Liver (tissue), 3 donors: ENCODE measurements at regions not wholly inside any gene's neighbourhood (a gene's known extent, or its start where the extent isn't known, plus 50 kb on each side); places are given as distances from the start of the nearest gene placed in this dataset.

Experiments
- EGR1 ChIP-seq, 2 donors: IDR thresholded peaks; 2 replicates each; pipeline ENCODE4 v1.6.1; 2016 to 2018; ENCODE audit warnings: antibody characterized with exemption in 2 of 2, low read depth in 2 of 2
- GABPA ChIP-seq, 2 donors: IDR thresholded peaks in 1 of 2; conservative IDR thresholded peaks in 1 of 2; 2 replicates each; pipeline ENCODE4 v1.6.1; 2016; ENCODE audit warnings: antibody characterized with exemption in 2 of 2, mild to moderate bottlenecking in 1 of 2, moderate library complexity in 1 of 2
- JUND ChIP-seq, 2 donors: IDR thresholded peaks; 2 replicates each; pipeline ENCODE4 v1.6.1; 2016; ENCODE audit warnings: antibody characterized with exemption in 2 of 2
- NR2F2 ChIP-seq: IDR thresholded peaks from 2 replicates; pipeline ENCODE4 v1.6.1; 2016; ENCODE audit warnings: antibody characterized with exemption
- RAD21 ChIP-seq, 2 donors: IDR thresholded peaks; 2 replicates each; pipeline ENCODE4 v1.6.1; 2016; ENCODE audit warnings: antibody characterized with exemption in 2 of 2, mild to moderate bottlenecking in 2 of 2
- RXRA ChIP-seq, 2 donors: IDR thresholded peaks; 2 replicates each; pipeline ENCODE4 v1.6.1; 2017 to 2018; ENCODE audit warnings: antibody characterized with exemption in 2 of 2, mild to moderate bottlenecking in 1 of 2
- SP1 ChIP-seq: IDR thresholded peaks from 2 replicates; pipeline ENCODE4 v1.6.1; 2018; ENCODE audit warnings: antibody characterized with exemption, mild to moderate bottlenecking
- TAF1 ChIP-seq: conservative IDR thresholded peaks from 2 replicates; pipeline ENCODE4 v1.6.1; 2016; ENCODE audit warnings: antibody characterized with exemption, mild to moderate bottlenecking
- YY1 ChIP-seq: IDR thresholded peaks from 2 replicates; pipeline ENCODE4 v1.6.1; 2016; ENCODE audit warnings: antibody characterized with exemption, mild to moderate bottlenecking
- TF ChIP-seq, protein P1 (sequence below): fragments of 150-350 bp; IDR thresholded peaks from 2 replicates; pipeline ENCODE4 v1.5.1; 2017; ENCODE audit warnings: improper control_type of control experiment, low read depth, low read length; ENCODE audit not compliant: missing input control
- TF ChIP-seq, protein P2 (sequence below): IDR thresholded peaks from 2 replicates; pipeline ENCODE4 v1.6.1; 2016; ENCODE audit warnings: antibody characterized with exemption, mild to moderate bottlenecking
- TF ChIP-seq, protein P3 (sequence below): IDR thresholded peaks from 2 replicates; pipeline ENCODE4 v1.6.1; 2016; ENCODE audit warnings: antibody characterized with exemption
- TF ChIP-seq, protein P4 (sequence below): IDR thresholded peaks from 2 replicates; pipeline ENCODE4 v1.6.1; 2016; ENCODE audit warnings: antibody characterized with exemption
- TF ChIP-seq, protein P5 (sequence below): IDR thresholded peaks from 2 replicates; pipeline ENCODE4 v1.6.1; 2016; ENCODE audit warnings: antibody characterized with exemption
- donor health status: healthy.
- donor health status: healthy.

DNA sequence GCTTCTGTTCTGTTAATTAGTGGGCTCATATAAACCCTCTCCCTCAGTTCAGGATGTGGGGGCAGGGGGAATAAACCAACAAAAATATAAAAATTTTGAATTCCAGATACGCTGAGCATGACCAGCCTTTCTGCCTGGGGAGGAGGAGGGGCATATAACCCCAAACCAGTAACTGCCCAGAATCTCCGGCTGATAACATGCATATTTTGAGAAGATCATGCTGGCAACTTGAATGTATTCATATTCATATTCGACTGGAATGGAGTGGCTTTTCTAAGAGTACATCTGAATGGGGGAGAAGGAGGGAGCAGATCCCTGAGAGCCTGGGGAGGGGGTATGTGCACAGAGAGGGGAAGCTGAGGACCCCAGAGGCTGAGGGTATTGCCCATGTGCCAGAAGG, 54.5 kb upstream of the LCTL start:
- TF ChIP-seq, protein P1, sequence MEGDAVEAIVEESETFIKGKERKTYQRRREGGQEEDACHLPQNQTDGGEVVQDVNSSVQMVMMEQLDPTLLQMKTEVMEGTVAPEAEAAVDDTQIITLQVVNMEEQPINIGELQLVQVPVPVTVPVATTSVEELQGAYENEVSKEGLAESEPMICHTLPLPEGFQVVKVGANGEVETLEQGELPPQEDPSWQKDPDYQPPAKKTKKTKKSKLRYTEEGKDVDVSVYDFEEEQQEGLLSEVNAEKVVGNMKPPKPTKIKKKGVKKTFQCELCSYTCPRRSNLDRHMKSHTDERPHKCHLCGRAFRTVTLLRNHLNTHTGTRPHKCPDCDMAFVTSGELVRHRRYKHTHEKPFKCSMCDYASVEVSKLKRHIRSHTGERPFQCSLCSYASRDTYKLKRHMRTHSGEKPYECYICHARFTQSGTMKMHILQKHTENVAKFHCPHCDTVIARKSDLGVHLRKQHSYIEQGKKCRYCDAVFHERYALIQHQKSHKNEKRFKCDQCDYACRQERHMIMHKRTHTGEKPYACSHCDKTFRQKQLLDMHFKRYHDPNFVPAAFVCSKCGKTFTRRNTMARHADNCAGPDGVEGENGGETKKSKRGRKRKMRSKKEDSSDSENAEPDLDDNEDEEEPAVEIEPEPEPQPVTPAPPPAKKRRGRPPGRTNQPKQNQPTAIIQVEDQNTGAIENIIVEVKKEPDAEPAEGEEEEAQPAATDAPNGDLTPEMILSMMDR = no peak
- TF ChIP-seq RXRA (IDR thresholded peaks at IDR 0.05) (no peak), TAF1 (no peak), SP1 (no peak), RAD21 (IDR thresholded peaks at IDR 0.05) (no peak), JUND (IDR thresholded peaks at IDR 0.05) (no peak), NR2F2 (no peak), EGR1 (IDR thresholded peaks at IDR 0.05; ENCODE audit: low read depth in 2 of 2) (no peak), GABPA (IDR thresholded peaks at IDR 0.05 in 1 of 2, conservative IDR thresholded peaks at IDR 0.05 in 1 of 2) (no peak), YY1 (no peak)
- TF ChIP-seq, protein P2, sequence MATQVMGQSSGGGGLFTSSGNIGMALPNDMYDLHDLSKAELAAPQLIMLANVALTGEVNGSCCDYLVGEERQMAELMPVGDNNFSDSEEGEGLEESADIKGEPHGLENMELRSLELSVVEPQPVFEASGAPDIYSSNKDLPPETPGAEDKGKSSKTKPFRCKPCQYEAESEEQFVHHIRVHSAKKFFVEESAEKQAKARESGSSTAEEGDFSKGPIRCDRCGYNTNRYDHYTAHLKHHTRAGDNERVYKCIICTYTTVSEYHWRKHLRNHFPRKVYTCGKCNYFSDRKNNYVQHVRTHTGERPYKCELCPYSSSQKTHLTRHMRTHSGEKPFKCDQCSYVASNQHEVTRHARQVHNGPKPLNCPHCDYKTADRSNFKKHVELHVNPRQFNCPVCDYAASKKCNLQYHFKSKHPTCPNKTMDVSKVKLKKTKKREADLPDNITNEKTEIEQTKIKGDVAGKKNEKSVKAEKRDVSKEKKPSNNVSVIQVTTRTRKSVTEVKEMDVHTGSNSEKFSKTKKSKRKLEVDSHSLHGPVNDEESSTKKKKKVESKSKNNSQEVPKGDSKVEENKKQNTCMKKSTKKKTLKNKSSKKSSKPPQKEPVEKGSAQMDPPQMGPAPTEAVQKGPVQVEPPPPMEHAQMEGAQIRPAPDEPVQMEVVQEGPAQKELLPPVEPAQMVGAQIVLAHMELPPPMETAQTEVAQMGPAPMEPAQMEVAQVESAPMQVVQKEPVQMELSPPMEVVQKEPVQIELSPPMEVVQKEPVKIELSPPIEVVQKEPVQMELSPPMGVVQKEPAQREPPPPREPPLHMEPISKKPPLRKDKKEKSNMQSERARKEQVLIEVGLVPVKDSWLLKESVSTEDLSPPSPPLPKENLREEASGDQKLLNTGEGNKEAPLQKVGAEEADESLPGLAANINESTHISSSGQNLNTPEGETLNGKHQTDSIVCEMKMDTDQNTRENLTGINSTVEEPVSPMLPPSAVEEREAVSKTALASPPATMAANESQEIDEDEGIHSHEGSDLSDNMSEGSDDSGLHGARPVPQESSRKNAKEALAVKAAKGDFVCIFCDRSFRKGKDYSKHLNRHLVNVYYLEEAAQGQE = no peak
- TF ChIP-seq, protein P3, sequence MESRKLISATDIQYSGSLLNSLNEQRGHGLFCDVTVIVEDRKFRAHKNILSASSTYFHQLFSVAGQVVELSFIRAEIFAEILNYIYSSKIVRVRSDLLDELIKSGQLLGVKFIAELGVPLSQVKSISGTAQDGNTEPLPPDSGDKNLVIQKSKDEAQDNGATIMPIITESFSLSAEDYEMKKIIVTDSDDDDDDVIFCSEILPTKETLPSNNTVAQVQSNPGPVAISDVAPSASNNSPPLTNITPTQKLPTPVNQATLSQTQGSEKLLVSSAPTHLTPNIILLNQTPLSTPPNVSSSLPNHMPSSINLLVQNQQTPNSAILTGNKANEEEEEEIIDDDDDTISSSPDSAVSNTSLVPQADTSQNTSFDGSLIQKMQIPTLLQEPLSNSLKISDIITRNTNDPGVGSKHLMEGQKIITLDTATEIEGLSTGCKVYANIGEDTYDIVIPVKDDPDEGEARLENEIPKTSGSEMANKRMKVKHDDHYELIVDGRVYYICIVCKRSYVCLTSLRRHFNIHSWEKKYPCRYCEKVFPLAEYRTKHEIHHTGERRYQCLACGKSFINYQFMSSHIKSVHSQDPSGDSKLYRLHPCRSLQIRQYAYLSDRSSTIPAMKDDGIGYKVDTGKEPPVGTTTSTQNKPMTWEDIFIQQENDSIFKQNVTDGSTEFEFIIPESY = no peak
- TF ChIP-seq, protein P4, sequence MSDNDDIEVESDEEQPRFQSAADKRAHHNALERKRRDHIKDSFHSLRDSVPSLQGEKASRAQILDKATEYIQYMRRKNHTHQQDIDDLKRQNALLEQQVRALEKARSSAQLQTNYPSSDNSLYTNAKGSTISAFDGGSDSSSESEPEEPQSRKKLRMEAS = no peak
- TF ChIP-seq, protein P5, sequence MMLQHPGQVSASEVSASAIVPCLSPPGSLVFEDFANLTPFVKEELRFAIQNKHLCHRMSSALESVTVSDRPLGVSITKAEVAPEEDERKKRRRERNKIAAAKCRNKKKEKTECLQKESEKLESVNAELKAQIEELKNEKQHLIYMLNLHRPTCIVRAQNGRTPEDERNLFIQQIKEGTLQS = no peak
